Nephron (organoid): ENCODE measurements at regions not wholly inside any gene's neighbourhood (a gene's known extent, or its start where the extent isn't known, plus 50 kb on each side); places are given as distances from the start of the nearest gene placed in this dataset.

Source experiments
- H3K27ac Mint-ChIP-seq, 3 experiments: 2 replicates each; pipeline ENCODE4 v1.8.0; 2020; ENCODE audit warnings: mixed read lengths in 3 of 3, mild to moderate bottlenecking in 2 of 3, moderate library complexity in 1 of 3
- H3K27me3 Mint-ChIP-seq: 2 replicates; pipeline ENCODE4 v1.8.0; 2021; ENCODE audit warnings: low read depth, mild to moderate bottlenecking, moderate library complexity, mixed read lengths
- H3K36me3 Mint-ChIP-seq: 2 replicates; pipeline ENCODE4 v1.8.0; 2020; ENCODE audit warnings: low read depth, mixed read lengths
- H3K4me1 Mint-ChIP-seq: 2 replicates; pipeline ENCODE4 v1.8.0; 2020; ENCODE audit warnings: mixed read lengths
- H3K4me3 Mint-ChIP-seq, 3 experiments: 2 replicates each; pipeline ENCODE4 v1.8.0; 2020; ENCODE audit warnings: mild to moderate bottlenecking in 3 of 3, mixed read lengths in 3 of 3, moderate library complexity in 2 of 3
- H3K9me3 Mint-ChIP-seq: 2 replicates; pipeline ENCODE4 v1.8.0; 2020; ENCODE audit warnings: mixed read lengths
- CTCF ChIP-seq, 3 experiments: fragments of 200-600 bp; sonication (generic); IDR thresholded peaks; one replicate each; pipeline ENCODE4 v1.5.0; 2021; ENCODE audit warnings: antibody characterized with exemption in 3 of 3; ENCODE audit not compliant: unreplicated experiment in 3 of 3

DNA sequence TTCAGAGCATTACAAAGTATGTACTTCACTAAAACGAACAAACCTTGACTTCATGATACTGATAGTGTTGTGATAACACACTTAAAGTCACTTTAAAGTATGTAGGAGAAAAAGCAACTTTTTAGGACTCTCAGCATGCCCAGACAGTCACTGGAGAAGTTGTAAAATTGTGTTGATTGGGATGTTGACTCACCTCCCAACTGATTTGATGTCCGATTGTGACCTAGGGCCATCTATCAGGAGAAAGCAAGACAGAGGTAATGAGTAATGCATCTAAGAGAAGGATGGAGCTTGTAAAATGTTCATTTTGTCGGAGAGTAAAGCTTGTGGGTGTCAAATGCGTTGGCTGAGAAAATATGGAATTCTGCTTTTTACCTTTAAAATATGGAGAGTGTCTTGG, 135.4 kb upstream of the SEMA3D start:
- no peak for TF ChIP-seq CTCF (IDR thresholded peaks at IDR 0.05; ENCODE audit: unreplicated experiment in 3 of 3)
- Mint-ChIP-seq H3K27me3 (no peaks in the 10 kb centered on the region), H3K4me1 (peaks cover 15% of the 10 kb centered on the region), H3K4me3 (no peak overlapping the region), H3K36me3 (no peaks in the 10 kb centered on the region), H3K27ac (peak overlapping the region; percentile 9 to 60 (median 30)), H3K9me3 (no peaks in the 10 kb centered on the region)

- no peaks in the 10 kb centered on the region for H3K9me3 Mint-ChIP-seq
- H3K4me3 Mint-ChIP-seq = no peak overlapping the region
- H3K4me1 Mint-ChIP-seq = peaks cover 15% of the 10 kb centered on the region
- no peak for TF ChIP-seq CTCF (IDR thresholded peaks at IDR 0.05; ENCODE audit: unreplicated experiment in 3 of 3)
- H3K27ac Mint-ChIP-seq = no peak overlapping the region
- H3K36me3 Mint-ChIP-seq = no peaks in the 10 kb centered on the region
- H3K27me3 Mint-ChIP-seq = no peaks in the 10 kb centered on the region
These were observed 134.0 kb upstream of the SEMA3D start for GRCh38 chr7:85320699-85321476.

- Mint-ChIP-seq H3K4me3 (no peak overlapping the region), H3K4me1 (no peaks in the 10 kb centered on the region), H3K27me3 (no peaks in the 10 kb centered on the region), H3K27ac (no peak overlapping the region), H3K36me3 (no peaks in the 10 kb centered on the region), H3K9me3 (no peaks in the 10 kb centered on the region)
- TF ChIP-seq CTCF (IDR thresholded peaks at IDR 0.05; ENCODE audit: unreplicated experiment in 3 of 3) = no peak
These were observed 129.6 kb upstream of the SEMA3D start for GRCh38 chr7:85316489-85316888.

DNA sequence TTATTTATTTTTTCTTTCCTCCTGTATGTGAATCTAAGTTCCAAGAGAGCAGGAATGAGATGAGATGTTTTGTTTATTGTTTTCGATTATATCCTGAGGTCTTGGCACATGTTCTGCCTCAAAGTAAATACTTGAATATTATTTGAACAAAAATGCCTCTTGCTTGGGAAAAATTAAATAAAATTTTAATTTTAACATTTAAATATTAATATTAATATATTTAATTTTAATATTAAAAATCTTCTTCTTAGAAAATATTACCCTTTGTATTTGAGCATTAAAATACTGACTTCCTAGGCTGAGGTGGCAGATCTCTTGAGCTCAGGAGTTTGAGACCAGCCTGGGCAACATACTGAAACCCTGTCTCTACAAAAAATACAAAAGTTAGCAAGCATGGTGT, 123.4 kb upstream of the SEMA3D start:
- Mint-ChIP-seq H3K36me3 (no peaks in the 10 kb centered on the region), H3K4me1 (peaks cover 9% of the 10 kb centered on the region), H3K27me3 (no peaks in the 10 kb centered on the region), H3K27ac (no peak overlapping the region), H3K4me3 (no peak overlapping the region), H3K9me3 (no peaks in the 10 kb centered on the region)
- TF ChIP-seq CTCF (IDR thresholded peaks at IDR 0.05; ENCODE audit: unreplicated experiment in 3 of 3) = no peak

- TF ChIP-seq CTCF (IDR thresholded peaks at IDR 0.05; ENCODE audit: unreplicated experiment in 3 of 3) = no peak
- H3K27me3 Mint-ChIP-seq = no peaks in the 10 kb centered on the region
- H3K4me3 Mint-ChIP-seq = no peak overlapping the region
- H3K27ac Mint-ChIP-seq = no peak overlapping the region
- H3K4me1 Mint-ChIP-seq = peaks cover 28% of the 10 kb centered on the region
- H3K36me3 Mint-ChIP-seq = no peaks in the 10 kb centered on the region
- H3K9me3 Mint-ChIP-seq = no peaks in the 10 kb centered on the region
These were observed 119.3 kb upstream of the SEMA3D start for GRCh38 chr7:85306115-85306514.

GRCh38 chr7:85294176-85294575, 107.3 kb upstream of the SEMA3D start:
- Mint-ChIP-seq H3K4me1 (peaks cover 11% of the 10 kb centered on the region), H3K27me3 (no peaks in the 10 kb centered on the region), H3K4me3 (no peak overlapping the region), H3K36me3 (no peaks in the 10 kb centered on the region), H3K27ac (peak overlapping the region; percentile 14 to 60 (median 22)), H3K9me3 (peaks cover 20% of the 10 kb centered on the region)
- no peak for TF ChIP-seq CTCF (IDR thresholded peaks at IDR 0.05; ENCODE audit: unreplicated experiment in 3 of 3)
